Effector CD8-positive, alpha-beta T cell (primary cell): ENCODE measurements at regions not wholly inside any gene's neighbourhood (a gene's known extent, or its start where the extent isn't known, plus 50 kb on each side); places are given as distances from the start of the nearest gene placed in this dataset.
"Not testable (repeated sequence)": the region's sequence is repeated elsewhere in the genome, so short reads cannot be mapped to it uniquely, and the experiment has no call there.

Experiments used
- DNase-seq: peaks from one replicate; lab custom pipeline; 2025; lab: John Stamatoyannopoulos, UW

- no peak for DNase-seq
Measured at GRCh38 chr13:33411312-33411711, 125.8 kb upstream of the STARD13 start.

GRCh38 chr13:33415822-33416221 is 130.3 kb upstream of the STARD13 start:
- DNase-seq = no peak

DNA sequence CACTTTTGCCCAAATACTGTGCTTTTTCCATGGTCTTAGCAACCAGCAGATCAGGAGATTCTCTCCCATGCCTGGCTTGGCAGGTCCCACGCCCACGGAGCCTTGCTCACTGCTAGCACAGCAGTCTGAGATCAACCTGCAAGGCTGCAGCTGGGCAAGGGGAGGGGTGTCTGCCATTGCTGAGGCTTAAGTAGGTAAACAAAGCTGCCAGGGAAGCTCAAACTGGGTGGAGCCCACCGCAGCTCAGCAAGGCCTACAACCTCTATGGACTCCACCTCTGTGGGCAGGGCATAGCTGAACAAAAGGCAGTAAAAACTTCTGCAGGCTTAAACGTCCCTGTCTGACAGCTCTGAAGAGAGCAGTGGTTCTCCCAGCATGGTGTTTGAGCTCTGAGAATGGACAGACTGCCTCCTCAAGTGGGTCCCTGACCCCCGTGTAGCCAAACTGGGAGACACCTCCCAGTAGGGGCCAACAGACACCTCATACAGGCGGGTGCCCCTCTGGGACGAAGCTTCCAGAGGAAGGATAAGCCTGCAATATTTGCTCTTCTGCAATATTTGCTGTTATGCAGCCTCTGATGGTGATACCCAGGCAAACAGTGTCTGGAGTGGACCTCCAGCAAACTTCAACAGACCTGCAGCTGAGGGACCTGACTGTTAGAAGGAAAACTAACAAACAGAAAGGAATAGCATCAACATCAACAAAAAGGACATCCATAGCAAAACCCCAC is 132.8 kb upstream of the STARD13 start:
- not testable (repeated sequence) for DNase-seq

DNA sequence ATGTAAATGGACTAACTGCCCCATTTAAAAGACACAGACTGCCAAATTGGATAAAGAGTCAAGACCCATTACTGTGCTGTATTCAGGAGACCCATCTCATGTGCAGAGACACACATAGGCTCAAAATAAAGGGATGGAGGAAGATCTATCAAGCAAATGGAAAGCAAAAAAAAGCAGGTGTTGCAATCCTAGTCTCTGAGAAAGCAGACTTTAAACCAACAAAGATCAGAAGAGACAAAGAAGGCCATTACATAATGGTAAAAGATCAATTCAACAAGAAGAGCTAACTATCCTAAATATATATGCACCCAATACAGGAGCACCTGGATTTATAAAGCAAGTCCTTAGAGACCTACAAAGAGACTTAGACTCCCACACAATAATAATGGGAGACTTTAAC is 134.6 kb upstream of the STARD13 start:
- not testable (repeated sequence) for DNase-seq

DNA sequence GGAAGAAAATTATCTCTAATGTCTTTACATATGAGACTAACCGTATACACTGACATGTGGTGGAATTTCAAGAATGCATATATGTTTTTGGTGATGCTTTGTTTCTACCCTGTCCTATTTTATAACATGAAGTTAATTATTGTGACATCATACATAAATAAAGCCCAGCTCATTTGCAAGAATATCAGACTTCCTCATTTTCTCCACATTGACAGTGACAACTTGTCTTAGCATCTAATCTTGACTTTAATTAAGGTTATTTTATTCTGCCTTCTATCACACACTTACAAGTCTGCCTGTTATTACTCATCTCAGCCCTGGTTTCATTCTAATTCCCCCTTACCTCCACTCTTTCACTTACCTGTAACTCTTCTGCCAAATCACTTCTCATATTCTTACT is 140.6 kb upstream of the STARD13 start:
- DNase-seq = no peak

- no peak for DNase-seq
Measured at GRCh38 chr13:33433316-33433715, 147.8 kb upstream of the STARD13 start.

- no peak for DNase-seq
Measured at GRCh38 chr13:33434676-33435075, 149.1 kb upstream of the STARD13 start.

GRCh38 chr13:33435207-33435606 is 149.7 kb upstream of the STARD13 start:
- DNase-seq = no peak

GRCh38 chr13:33438918-33439317 is 153.4 kb upstream of the STARD13 start:
- DNase-seq = no peak

GRCh38 chr13:33441015-33441414 is 155.5 kb upstream of the STARD13 start:
- no peak for DNase-seq

DNA sequence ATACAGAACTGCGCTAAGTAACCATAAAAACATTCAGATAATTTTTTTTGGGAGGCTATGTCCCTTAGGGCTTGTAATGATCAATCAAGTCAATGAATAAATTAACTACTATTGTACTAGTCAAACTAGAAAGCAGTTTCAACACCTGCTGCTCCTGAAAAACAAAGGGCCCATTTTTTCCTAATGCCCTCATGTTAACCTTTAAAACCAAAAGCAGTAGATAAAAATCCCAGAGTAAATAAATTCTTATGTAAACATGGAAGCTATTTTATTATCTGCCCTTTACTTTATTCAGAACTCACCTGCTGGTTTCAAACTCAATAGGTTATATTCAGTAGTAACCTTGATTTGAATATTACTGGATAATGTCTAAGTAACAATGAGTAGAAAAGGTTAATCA is 159.5 kb upstream of the STARD13 start:
- no peak for DNase-seq

GRCh38 chr13:33445476-33445875 is 159.9 kb upstream of the STARD13 start:
- DNase-seq = no peak

GRCh38 chr13:33446821-33447725 is 161.5 kb upstream of the STARD13 start:
- no peak for DNase-seq

DNA sequence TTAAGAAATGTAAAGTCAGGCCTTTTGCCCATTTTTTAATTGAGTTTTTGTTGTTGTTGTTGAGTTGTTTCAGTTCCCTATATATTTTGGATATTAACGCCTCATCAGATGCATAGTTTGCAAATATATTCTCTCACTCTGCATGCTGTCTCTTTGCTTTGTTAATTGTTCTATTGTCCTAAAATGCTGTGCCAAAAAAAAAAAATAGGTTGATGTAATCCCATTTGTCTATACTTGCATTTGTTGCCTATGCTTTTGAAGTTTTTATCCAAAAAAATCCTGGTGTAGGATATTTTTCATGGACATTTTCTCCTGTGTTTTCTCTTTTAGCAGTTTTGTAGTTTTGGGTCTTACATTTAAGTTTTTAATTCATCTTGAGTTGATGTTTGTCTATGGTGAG is 163.3 kb upstream of the STARD13 start:
- no peak for DNase-seq

DNA sequence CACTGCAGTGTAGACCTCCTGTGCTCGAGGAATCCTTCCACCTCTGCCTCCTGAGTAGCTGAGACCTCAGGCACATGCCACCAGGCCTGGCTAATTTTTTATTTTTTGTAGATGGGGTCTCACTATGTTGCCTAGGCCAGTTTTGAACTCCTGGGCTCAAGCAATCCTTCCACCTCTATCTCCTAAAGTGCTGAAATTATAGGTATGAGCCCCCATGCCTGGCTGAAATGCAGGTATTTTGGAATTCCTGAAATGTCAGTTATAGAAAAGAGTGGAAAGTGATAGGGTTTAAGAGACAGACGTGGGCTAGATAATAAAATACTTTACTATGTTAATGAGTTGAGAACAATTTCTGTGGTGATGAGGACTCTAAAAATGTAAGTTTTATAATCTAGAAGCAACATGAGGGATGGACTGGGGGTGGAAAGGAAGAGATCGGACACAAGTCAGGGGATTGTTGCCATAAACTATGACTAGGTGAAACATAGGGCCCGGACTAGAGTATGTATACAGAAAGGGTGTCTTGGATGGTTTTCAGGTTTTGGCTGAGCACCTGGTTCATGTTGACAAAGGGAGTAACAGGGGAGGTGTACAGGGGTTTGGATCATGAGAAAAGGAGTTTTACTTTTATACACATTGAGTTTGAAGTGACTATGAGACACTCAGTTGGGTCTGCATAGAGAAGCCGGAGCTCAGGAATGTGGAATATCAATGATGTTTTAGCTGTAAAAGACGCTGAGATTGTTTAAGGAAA is 165.6 kb upstream of the STARD13 start:
- no peak for DNase-seq

DNA sequence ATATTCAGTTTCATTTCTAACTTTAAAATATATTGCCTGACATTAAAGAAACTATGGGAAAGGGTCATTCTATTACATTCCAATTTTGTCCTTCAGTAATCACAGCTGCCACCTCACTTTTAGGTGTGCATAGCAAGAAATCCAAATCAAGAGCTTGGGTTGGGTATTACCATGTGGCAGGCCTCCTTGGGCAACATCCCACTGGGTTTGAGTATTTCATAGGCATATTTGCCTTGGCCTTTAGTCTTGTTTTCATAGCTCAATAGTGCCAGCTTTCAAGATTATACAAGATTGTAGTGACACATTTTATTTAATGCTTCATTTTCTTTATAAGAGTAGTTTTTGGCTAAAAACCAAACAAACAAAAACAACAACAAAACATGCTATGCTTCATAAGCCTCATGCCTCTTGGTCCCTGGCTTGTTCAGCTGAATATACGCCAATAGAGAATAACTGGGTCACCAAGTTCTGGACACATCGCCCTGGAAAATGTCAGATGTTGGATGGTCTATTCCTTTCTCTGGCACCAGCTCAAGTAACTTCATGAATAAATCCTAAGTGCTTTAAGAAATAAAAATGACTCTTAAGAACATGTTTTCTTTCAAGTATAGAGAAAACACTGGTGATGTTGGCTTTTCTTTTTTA is 167.4 kb upstream of the STARD13 start:
- DNase-seq = no peak

GRCh38 chr13:33453936-33454335 is 168.4 kb upstream of the STARD13 start:
- no peak for DNase-seq

GRCh38 chr13:33454844-33455705 is 169.5 kb upstream of the STARD13 start:
- DNase-seq = no peak

- no peak for DNase-seq
Measured at GRCh38 chr13:33459702-33460101, 174.1 kb upstream of the STARD13 start.

- no peak for DNase-seq
Measured at GRCh38 chr13:33462109-33462508, 176.6 kb upstream of the STARD13 start.

- no peak for DNase-seq
Measured at GRCh38 chr13:33464345-33464744, 178.8 kb upstream of the STARD13 start.
